A549 (cell line): ENCODE measurements at regions not wholly inside any gene's neighbourhood (a gene's known extent, or its start where the extent isn't known, plus 50 kb on each side); places are given as distances from the start of the nearest gene placed in this dataset.
"Not testable (repeated sequence)": the region's sequence is repeated elsewhere in the genome, so short reads cannot be mapped to it uniquely, and the experiment has no call there.

ENCODE experiments used
- ATAC-seq, 2 experiments: fragments of 200-7000 bp in 1 of 2; fragments of >200 bp in 1 of 2; cut with Nextera tagmentation in 1 of 2; cut with Tn5 transposase in 1 of 2; 3 replicates each; pipeline versions ENCODE4 v1.8.0 to v1.9.1; 2018 to 2020; ENCODE audit warnings: mild to moderate bottlenecking in 1 of 2, moderate library complexity in 1 of 2
- CTCF ChIA-PET: fragments of 300-600 bp; sonication (Branson Sonifier 250); formaldehyde crosslinking; extraction: SDS; loops from one replicate; lab custom pipeline; 2021; ENCODE audit warnings: antibody characterized with exemption, inconsistent platforms; lab: Yijun Ruan, JAX
- POLR2A ChIA-PET: fragments of 350-600 bp; formaldehyde crosslinking; extraction: SDS; loops from one replicate; lab custom pipeline; 2021; ENCODE audit warnings: antibody characterized with exemption, inconsistent platforms; lab: Yijun Ruan, JAX
- DNase-seq, 2 experiments: peaks; one replicate each; pipeline versions ENCODE4 v3.0.0 to v3.0.0-alpha.2; 2011 to 2016; ENCODE audit warnings: low read depth in 1 of 2, low spot score in 1 of 2
- FAIRE-seq: peaks from 2 replicates; lab custom pipeline; 2011; peaks lifted over from hg19 to GRCh38; lab: Jason Lieb, UNC
- H3K27ac ChIP-seq, 2 experiments: fragments of >200 bp; sonication (Bioruptor Twin); formaldehyde crosslinking; 3 replicates each; pipeline ENCODE4 v1.5.1; 2016 to 2017
- H3K4me1 ChIP-seq: fragments of >200 bp; sonication (Bioruptor Twin); formaldehyde crosslinking; 3 replicates; pipeline ENCODE4 v1.6.1; 2016
- H3K4me2 ChIP-seq: fragments of >200 bp; sonication (Bioruptor Twin); formaldehyde crosslinking; 3 replicates; pipeline ENCODE4 v1.6.1; 2016
- H3K4me3 ChIP-seq: fragments of >200 bp; sonication (Bioruptor Twin); formaldehyde crosslinking; 3 replicates; pipeline ENCODE4 v1.5.1; 2016
- H3K9me3 ChIP-seq: fragments of >200 bp; sonication (Bioruptor Twin); formaldehyde crosslinking; 3 replicates; pipeline ENCODE4 v1.6.1; 2016
- ATOH8 ChIP-seq: fragments of 250-450 bp; sonication (Bioruptor Pico); IDR thresholded peaks from 2 replicates; pipeline ENCODE4 v1.5.0; 2020; ENCODE audit warnings: low read depth, mild to moderate bottlenecking, moderate library complexity
- BCL3 ChIP-seq: fragments of >200 bp; sonication (Bioruptor Twin); formaldehyde crosslinking; IDR thresholded peaks from 3 replicates; pipeline ENCODE4 v1.6.1; 2016
- CBX8 ChIP-seq: fragments of 200-600 bp; sonication (generic); IDR thresholded peaks from 2 replicates; pipeline ENCODE4 v1.6.1; 2016
- CEBPB ChIP-seq, 2 experiments: fragments of >200 bp in 1 of 2; sonication (Bioruptor Twin) in 1 of 2; formaldehyde crosslinking in 1 of 2; IDR thresholded peaks; 2 replicates each; pipeline ENCODE4 v1.6.1; 2012 to 2016
- CHD2 ChIP-seq: fragments of 150-350 bp; IDR thresholded peaks from 2 replicates; pipeline ENCODE4 v1.6.1; 2014; ENCODE audit warnings: low read length; ENCODE audit not compliant: partially characterized antibody
- CHD4 ChIP-seq: fragments of 200-600 bp; sonication (generic); IDR thresholded peaks from 2 replicates; pipeline ENCODE4 v1.6.1; 2016; ENCODE audit warnings: antibody characterized with exemption, mild to moderate bottlenecking, borderline replicate concordance
- CTCF ChIP-seq: fragments of >200 bp; sonication (Bioruptor Twin); formaldehyde crosslinking; IDR thresholded peaks from 3 replicates; pipeline ENCODE4 v1.5.1; 2016
- EHMT2 ChIP-seq: fragments of 200-600 bp; sonication (generic); IDR thresholded peaks from 2 replicates; pipeline ENCODE4 v1.6.1; 2016; ENCODE audit warnings: antibody characterized with exemption, low read depth, mild to moderate bottlenecking, moderate library complexity
- ELK1 ChIP-seq: fragments of 150-350 bp; IDR thresholded peaks from 2 replicates; pipeline ENCODE4 v1.6.1; 2014; ENCODE audit warnings: low read depth, mild to moderate bottlenecking, low read length
- HDAC2 ChIP-seq: fragments of 200-600 bp; sonication (generic); IDR thresholded peaks from 2 replicates; pipeline ENCODE4 v1.6.1; 2016
- HES2 ChIP-seq: fragments of >200 bp; sonication (Bioruptor Twin); formaldehyde crosslinking; IDR thresholded peaks from 2 replicates; pipeline ENCODE4 v1.6.1; 2016
- HOXB5 ChIP-seq: fragments of 250-450 bp; sonication (Bioruptor Pico); IDR thresholded peaks from 2 replicates; pipeline ENCODE4 v1.5.0; 2020; ENCODE audit warnings: mild to moderate bottlenecking, moderate library complexity
- KDM1A ChIP-seq: fragments of 200-600 bp; sonication (generic); IDR thresholded peaks from 2 replicates; pipeline ENCODE4 v1.6.1; 2016; ENCODE audit warnings: low read depth, mild to moderate bottlenecking
- MAFK ChIP-seq: fragments of 450-650 bp; IDR thresholded peaks from 2 replicates; pipeline ENCODE4 v1.6.1; 2014; ENCODE audit not compliant: partially characterized antibody
- MAZ ChIP-seq: fragments of 150-350 bp; IDR thresholded peaks from 2 replicates; pipeline ENCODE4 v1.6.1; 2014; ENCODE audit warnings: antibody characterized with exemption, low read depth, low read length, borderline replicate concordance
- NFE2L2 ChIP-seq: fragments of 150-350 bp; conservative IDR thresholded peaks from 2 replicates; pipeline ENCODE4 v1.6.1; 2014; ENCODE audit warnings: low read length
- NPAS2 ChIP-seq: fragments of 250-450 bp; sonication (Bioruptor Pico); IDR thresholded peaks from 2 replicates; pipeline ENCODE4 v1.8.0; 2022; ENCODE audit warnings: mild to moderate bottlenecking, moderate library complexity, borderline replicate concordance
- PHF8 ChIP-seq: fragments of 200-600 bp; sonication (generic); IDR thresholded peaks from 2 replicates; pipeline ENCODE4 v1.6.1; 2016; ENCODE audit warnings: low read depth, mild to moderate bottlenecking, antibody characterized with exemption, moderate library complexity, borderline replicate concordance
- POLR2A ChIP-seq: IDR thresholded peaks from 2 replicates; pipeline ENCODE4 v1.6.1; 2012; ENCODE audit warnings: mild to moderate bottlenecking, low read length
- POLR2AphosphoS2 ChIP-seq: conservative IDR thresholded peaks from 2 replicates; pipeline ENCODE4 v1.6.1; 2012; ENCODE audit warnings: low read length, improper control_type of control experiment, inconsistent platforms
- RNF2 ChIP-seq: fragments of 200-600 bp; sonication (generic); IDR thresholded peaks from 2 replicates; pipeline ENCODE4 v1.6.1; 2016; ENCODE audit warnings: low read depth, mild to moderate bottlenecking, antibody characterized with exemption, moderate library complexity, borderline replicate concordance
- TFCP2L1 ChIP-seq: fragments of 250-450 bp; sonication (Bioruptor Pico); IDR thresholded peaks from 2 replicates; pipeline ENCODE4 v1.5.0; 2021; ENCODE audit warnings: mild to moderate bottlenecking
- WGBS: methylation state at CpG from one replicate; pipeline ENCODE4 v1.1.6; 2017; ENCODE audit errors: missing lambda C conversion rate; 5-methylcytosine and 5-hydroxymethylcytosine counted together

- POLR2A ChIA-PET = no interaction called here
- no peaks in the 10 kb centered on the region for H3K9me3 ChIP-seq
- DNase-seq = no peak
- no peaks in the 10 kb centered on the region for H3K4me1 ChIP-seq
- ATAC-seq = no peak
- no peak for FAIRE-seq
- no peak overlapping the region for H3K4me2 ChIP-seq
- H3K27ac ChIP-seq = no peak overlapping the region
- H3K4me3 ChIP-seq = no peak overlapping the region
- CTCF ChIA-PET = no interaction called here
- 55% methylated on average over 5 of the region's 5 CpGs for WGBS
- TF ChIP-seq ATOH8 (CRISPR knock-in tag) (no peak), MAFK (peak; percentile 26)
Observed at GRCh38 chr6:125380474-125380873, 78.7 kb upstream of the HDDC2 start.

- POLR2A ChIA-PET, FAIRE-seq, CTCF ChIA-PET, H3K4me1 ChIP-seq, ATAC-seq, H3K27ac ChIP-seq, H3K4me3 ChIP-seq, DNase-seq, H3K9me3 ChIP-seq, H3K4me2 ChIP-seq: not testable (repeated sequence)
- WGBS = 33% methylated on average over 1 of the region's 1 CpG
Observed at GRCh38 chr6:125386337-125386736, 84.6 kb upstream of the HDDC2 start.

GRCh38 chr6:125392682-125393081 is 90.9 kb upstream of the HDDC2 start:
- DNase-seq (no peak), ATAC-seq (no peak), FAIRE-seq (no peak)
- POLR2A ChIA-PET = no interaction called here
- Histone ChIP-seq H3K4me3 (no peak overlapping the region), H3K4me1 (no peaks in the 10 kb centered on the region), H3K9me3 (no peaks in the 10 kb centered on the region), H3K4me2 (no peak overlapping the region), H3K27ac (no peak overlapping the region)
- TF ChIP-seq NPAS2 (CRISPR knock-in tag) (no peak), PHF8 (no peak), BCL3 (no peak), NFE2L2 (no peak), CTCF (no peak), HOXB5 (CRISPR knock-in tag) (no peak), CEBPB (IDR thresholded peaks at IDR 0.05) (no peak), RNF2 (no peak), CBX8 (no peak), POLR2AphosphoS2 (no peak), POLR2A (no peak), TFCP2L1 (CRISPR knock-in tag) (no peak), MAZ (no peak), ELK1 (no peak), CHD4 (no peak), HES2 (no peak), CHD2 (no peak), KDM1A (no peak), HDAC2 (no peak), EHMT2 (no peak)
- CTCF ChIA-PET = no interaction called here
- 35% methylated on average over 3 of the region's 3 CpGs for WGBS
